ENCODE measurements at regions not wholly inside any gene's neighbourhood (a gene's known extent, or its start where the extent isn't known, plus 50 kb on each side); places are given as distances from the start of the nearest gene placed in this dataset.

- TF ChIP-seq CTCF (conservative IDR thresholded peaks at IDR 0.05) (no peak), EZH2 (IDR thresholded peaks at IDR 0.05; ENCODE audit: low read depth) (no peak)
These were observed 227.9 kb upstream of the CDH7 start for GRCh38 chr18:65522907-65523306.

All from PC-9 (cell line).